ENCODE measurements at regions not wholly inside any gene's neighbourhood (a gene's known extent, or its start where the extent isn't known, plus 50 kb on each side); places are given as distances from the start of the nearest gene placed in this dataset.

DNA sequence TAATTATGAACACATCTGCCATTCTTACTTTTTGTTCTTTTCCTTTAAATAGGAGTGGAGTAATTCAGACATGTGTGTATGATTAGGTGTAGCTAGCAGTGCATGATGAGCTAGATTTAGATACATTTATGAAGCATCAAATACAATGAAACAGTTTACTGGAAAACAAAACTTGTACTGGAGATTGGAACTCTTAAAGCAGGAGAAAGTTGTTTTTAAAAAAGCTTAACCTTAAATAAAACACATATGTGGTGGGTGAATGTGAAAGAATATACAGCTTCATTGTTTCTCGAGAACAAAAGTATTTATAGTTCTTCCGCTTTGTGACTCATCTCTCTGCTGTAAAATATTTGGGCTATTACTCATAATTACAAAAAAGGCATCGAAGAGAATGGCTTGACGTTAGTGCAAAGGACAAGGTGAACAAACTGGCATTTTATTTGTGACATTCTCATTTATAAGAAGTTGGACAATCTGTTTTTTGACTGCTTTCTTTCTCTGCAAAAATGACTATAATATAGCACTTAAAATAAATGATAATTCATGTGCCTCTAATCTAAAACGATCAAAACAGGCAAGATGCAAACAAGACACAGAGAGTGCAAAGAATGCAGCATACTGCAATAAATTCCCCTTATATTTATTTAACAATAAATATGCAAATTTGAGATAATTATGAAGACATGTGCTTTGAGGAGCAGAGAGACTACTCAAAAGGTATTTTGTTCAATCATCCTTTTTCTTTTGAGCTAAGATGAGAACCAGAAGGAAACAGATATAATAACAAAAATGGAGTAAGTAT lies 478.8 kb downstream of the CETN3 start:
- Mint-ChIP-seq H3K4me3 (ENCODE audit: low read depth) (no peak overlapping the region), H3K9me3 (no peaks in the 10 kb centered on the region), H3K4me1 (ENCODE audit: low read depth) (no peaks in the 10 kb centered on the region), H3K27ac (no peak overlapping the region), H3K36me3 (ENCODE audit: low read depth) (no peaks in the 10 kb centered on the region), H3K27me3 (ENCODE audit: low read depth) (no peaks in the 10 kb centered on the region)
- intact Hi-C loops (cut with micrococcal nuclease): no loop called here
- DNase-seq (ENCODE audit: low spot score): no peak

DNA sequence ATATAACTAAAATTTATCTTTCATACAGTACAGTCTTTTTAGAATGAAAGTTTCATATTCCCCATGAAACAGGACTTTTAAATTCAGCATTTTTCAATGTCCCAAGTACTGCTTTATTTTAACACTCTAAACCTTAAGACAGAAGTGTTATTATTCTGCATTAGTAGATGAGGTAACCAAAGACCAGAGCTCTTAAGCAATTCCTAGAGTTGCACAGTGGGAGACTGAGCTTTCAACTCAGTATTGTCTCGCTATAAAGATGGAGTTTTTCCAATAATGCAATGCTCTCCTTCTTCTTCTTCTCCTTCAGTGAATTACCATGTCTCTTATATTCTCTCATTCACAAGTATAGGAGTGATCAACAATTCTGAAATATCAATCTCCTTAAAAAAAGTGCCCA lies 479.7 kb downstream of the CETN3 start:
- Mint-ChIP-seq H3K4me1 (ENCODE audit: low read depth) (no peaks in the 10 kb centered on the region), H3K4me3 (ENCODE audit: low read depth) (no peak overlapping the region), H3K27ac (no peak overlapping the region), H3K9me3 (no peaks in the 10 kb centered on the region), H3K36me3 (ENCODE audit: low read depth) (no peaks in the 10 kb centered on the region), H3K27me3 (ENCODE audit: low read depth) (no peaks in the 10 kb centered on the region)
- no peak for DNase-seq (ENCODE audit: low spot score)
- intact Hi-C loops (cut with micrococcal nuclease): no loop called here

- no peak overlapping the region for H3K4me3 Mint-ChIP-seq (ENCODE audit: low read depth)
- H3K27ac Mint-ChIP-seq: no peak overlapping the region
- no peak for DNase-seq (ENCODE audit: low spot score)
- H3K9me3 Mint-ChIP-seq: no peaks in the 10 kb centered on the region
- H3K36me3 Mint-ChIP-seq (ENCODE audit: low read depth): no peaks in the 10 kb centered on the region
- intact Hi-C loops (cut with micrococcal nuclease): no loop called here
- H3K4me1 Mint-ChIP-seq (ENCODE audit: low read depth): no peaks in the 10 kb centered on the region
- no peaks in the 10 kb centered on the region for H3K27me3 Mint-ChIP-seq (ENCODE audit: low read depth)
These were observed 480.4 kb downstream of the CETN3 start for GRCh38 chr5:89929173-89929572.

- H3K4me1 Mint-ChIP-seq (ENCODE audit: low read depth): no peaks in the 10 kb centered on the region
- no peaks in the 10 kb centered on the region for H3K27me3 Mint-ChIP-seq (ENCODE audit: low read depth)
- no peaks in the 10 kb centered on the region for H3K9me3 Mint-ChIP-seq
- intact Hi-C loops (cut with micrococcal nuclease): no loop called here
- no peak for DNase-seq (ENCODE audit: low spot score)
- H3K27ac Mint-ChIP-seq: no peak overlapping the region
- H3K4me3 Mint-ChIP-seq (ENCODE audit: low read depth): no peak overlapping the region
- H3K36me3 Mint-ChIP-seq (ENCODE audit: low read depth): no peaks in the 10 kb centered on the region
These were observed 487.4 kb downstream of the CETN3 start for GRCh38 chr5:89922161-89922560.

GRCh38 chr5:89917112-89917511 lies 492.4 kb downstream of the CETN3 start:
- no peak for DNase-seq (ENCODE audit: low spot score)
- no peaks in the 10 kb centered on the region for H3K36me3 Mint-ChIP-seq (ENCODE audit: low read depth)
- no peaks in the 10 kb centered on the region for H3K4me1 Mint-ChIP-seq (ENCODE audit: low read depth)
- peaks cover 3% of the 10 kb centered on the region for H3K9me3 Mint-ChIP-seq
- intact Hi-C loops (cut with micrococcal nuclease): no loop called here
- H3K4me3 Mint-ChIP-seq (ENCODE audit: low read depth): no peak overlapping the region
- no peak overlapping the region for H3K27ac Mint-ChIP-seq
- H3K27me3 Mint-ChIP-seq (ENCODE audit: low read depth): no peaks in the 10 kb centered on the region

DNA sequence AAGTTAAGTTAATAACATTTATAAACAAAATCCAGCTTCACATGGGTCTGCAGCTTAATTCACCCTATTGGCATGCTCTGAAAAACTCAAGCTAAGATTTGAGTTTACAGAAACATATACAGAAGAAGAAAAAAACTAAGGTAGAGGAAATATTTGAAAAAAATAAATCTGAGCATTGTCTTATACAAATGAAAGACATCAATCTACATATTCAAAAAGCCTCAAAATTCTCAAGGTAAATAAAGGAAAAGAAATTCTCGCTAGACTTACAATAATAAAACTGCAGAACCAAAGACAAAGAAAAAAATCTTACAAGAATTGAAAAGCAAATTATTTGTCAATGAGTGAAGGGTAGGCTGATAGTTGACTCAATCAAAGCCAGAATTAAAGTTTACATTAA lies 493.4 kb downstream of the CETN3 start:
- Mint-ChIP-seq H3K36me3 (ENCODE audit: low read depth) (no peaks in the 10 kb centered on the region), H3K27me3 (ENCODE audit: low read depth) (no peaks in the 10 kb centered on the region), H3K4me3 (ENCODE audit: low read depth) (no peak overlapping the region), H3K27ac (no peak overlapping the region), H3K9me3 (peaks cover 3% of the 10 kb centered on the region), H3K4me1 (ENCODE audit: low read depth) (no peaks in the 10 kb centered on the region)
- intact Hi-C loops (cut with micrococcal nuclease): no loop called here
- no peak for DNase-seq (ENCODE audit: low spot score)

GRCh38 chr5:89908876-89909275 lies 500.7 kb downstream of the CETN3 start:
- no peak overlapping the region for H3K4me3 Mint-ChIP-seq (ENCODE audit: low read depth)
- no peaks in the 10 kb centered on the region for H3K36me3 Mint-ChIP-seq (ENCODE audit: low read depth)
- DNase-seq (ENCODE audit: low spot score): no peak
- no peak overlapping the region for H3K27ac Mint-ChIP-seq
- intact Hi-C loops (cut with micrococcal nuclease): no loop called here
- no peaks in the 10 kb centered on the region for H3K9me3 Mint-ChIP-seq
- H3K27me3 Mint-ChIP-seq (ENCODE audit: low read depth): no peaks in the 10 kb centered on the region
- H3K4me1 Mint-ChIP-seq (ENCODE audit: low read depth): no peaks in the 10 kb centered on the region

DNA sequence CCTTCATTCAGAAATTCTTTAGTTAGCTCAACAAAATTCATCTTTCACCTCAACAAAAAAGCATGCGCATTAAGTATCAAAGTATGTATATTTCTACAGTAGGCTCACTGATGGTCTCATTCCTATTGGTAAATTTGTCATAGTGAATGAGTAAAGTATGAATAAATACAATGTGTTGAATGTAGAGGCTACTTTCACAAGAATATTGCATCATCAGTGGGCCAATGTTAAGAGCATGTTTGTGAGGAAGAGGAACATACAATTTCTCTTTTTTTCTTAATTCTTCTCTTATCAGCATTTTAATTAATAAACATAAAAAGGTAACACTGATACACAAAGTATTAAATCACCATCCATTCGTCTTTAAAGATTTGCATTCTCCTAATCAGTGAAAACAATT lies 505.1 kb downstream of the CETN3 start:
- H3K4me1 Mint-ChIP-seq (ENCODE audit: low read depth): no peaks in the 10 kb centered on the region
- H3K27ac Mint-ChIP-seq: no peak overlapping the region
- H3K36me3 Mint-ChIP-seq (ENCODE audit: low read depth): no peaks in the 10 kb centered on the region
- no peak overlapping the region for H3K4me3 Mint-ChIP-seq (ENCODE audit: low read depth)
- no peaks in the 10 kb centered on the region for H3K27me3 Mint-ChIP-seq (ENCODE audit: low read depth)
- intact Hi-C loops (cut with micrococcal nuclease): no loop called here
- H3K9me3 Mint-ChIP-seq: no peaks in the 10 kb centered on the region
- DNase-seq (ENCODE audit: low spot score): no peak

GRCh38 chr5:89901983-89902382 lies 507.6 kb downstream of the CETN3 start:
- H3K9me3 Mint-ChIP-seq: no peaks in the 10 kb centered on the region
- H3K4me1 Mint-ChIP-seq (ENCODE audit: low read depth): no peaks in the 10 kb centered on the region
- no peaks in the 10 kb centered on the region for H3K36me3 Mint-ChIP-seq (ENCODE audit: low read depth)
- no peak for DNase-seq (ENCODE audit: low spot score)
- no peaks in the 10 kb centered on the region for H3K27me3 Mint-ChIP-seq (ENCODE audit: low read depth)
- no peak overlapping the region for H3K27ac Mint-ChIP-seq
- H3K4me3 Mint-ChIP-seq (ENCODE audit: low read depth): no peak overlapping the region
- intact Hi-C loops (cut with micrococcal nuclease): no loop called here

GRCh38 chr5:89901346-89901745 lies 508.2 kb downstream of the CETN3 start:
- H3K27ac Mint-ChIP-seq: no peak overlapping the region
- no peaks in the 10 kb centered on the region for H3K27me3 Mint-ChIP-seq (ENCODE audit: low read depth)
- H3K9me3 Mint-ChIP-seq: no peaks in the 10 kb centered on the region
- H3K4me3 Mint-ChIP-seq (ENCODE audit: low read depth): no peak overlapping the region
- H3K4me1 Mint-ChIP-seq (ENCODE audit: low read depth): no peaks in the 10 kb centered on the region
- H3K36me3 Mint-ChIP-seq (ENCODE audit: low read depth): no peaks in the 10 kb centered on the region
- no peak for DNase-seq (ENCODE audit: low spot score)
- intact Hi-C loops (cut with micrococcal nuclease): no loop called here

- H3K27me3 Mint-ChIP-seq (ENCODE audit: low read depth): no peaks in the 10 kb centered on the region
- no peaks in the 10 kb centered on the region for H3K9me3 Mint-ChIP-seq
- H3K27ac Mint-ChIP-seq: no peak overlapping the region
- H3K4me3 Mint-ChIP-seq (ENCODE audit: low read depth): no peak overlapping the region
- intact Hi-C loops (cut with micrococcal nuclease): no loop called here
- DNase-seq (ENCODE audit: low spot score): no peak
- no peaks in the 10 kb centered on the region for H3K36me3 Mint-ChIP-seq (ENCODE audit: low read depth)
- H3K4me1 Mint-ChIP-seq (ENCODE audit: low read depth): no peaks in the 10 kb centered on the region
These were observed 509.2 kb downstream of the CETN3 start for GRCh38 chr5:89900346-89900745.

DNA sequence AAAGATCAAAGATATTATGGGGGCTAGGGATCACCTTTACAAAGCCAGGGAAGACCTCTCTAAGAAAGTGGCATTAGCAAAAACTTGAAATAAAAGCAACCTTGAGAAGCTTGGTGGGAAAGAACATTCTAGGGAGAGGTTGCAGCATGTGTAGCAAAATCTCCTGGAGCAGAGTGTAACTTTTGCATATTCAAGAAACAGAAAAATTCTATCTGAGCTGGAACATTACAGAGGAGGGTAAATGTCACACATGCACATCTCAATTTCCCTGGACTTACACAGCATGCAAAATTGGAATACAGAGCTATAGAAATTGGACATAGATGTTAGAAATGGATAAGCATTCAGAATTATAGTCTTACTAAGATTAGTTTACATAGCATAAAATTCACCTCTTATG lies 510.0 kb downstream of the CETN3 start:
- H3K9me3 Mint-ChIP-seq: peaks cover 4% of the 10 kb centered on the region
- H3K27ac Mint-ChIP-seq: no peak overlapping the region
- no peaks in the 10 kb centered on the region for H3K27me3 Mint-ChIP-seq (ENCODE audit: low read depth)
- no peaks in the 10 kb centered on the region for H3K4me1 Mint-ChIP-seq (ENCODE audit: low read depth)
- H3K4me3 Mint-ChIP-seq (ENCODE audit: low read depth): no peak overlapping the region
- H3K36me3 Mint-ChIP-seq (ENCODE audit: low read depth): no peaks in the 10 kb centered on the region
- intact Hi-C loops (cut with micrococcal nuclease): no loop called here
- no peak for DNase-seq (ENCODE audit: low spot score)

- H3K4me1 Mint-ChIP-seq (ENCODE audit: low read depth): no peaks in the 10 kb centered on the region
- no peaks in the 10 kb centered on the region for H3K36me3 Mint-ChIP-seq (ENCODE audit: low read depth)
- no peaks in the 10 kb centered on the region for H3K27me3 Mint-ChIP-seq (ENCODE audit: low read depth)
- H3K9me3 Mint-ChIP-seq: peaks cover 29% of the 10 kb centered on the region
- DNase-seq (ENCODE audit: low spot score): no peak
- H3K4me3 Mint-ChIP-seq (ENCODE audit: low read depth): no peak overlapping the region
- no peak overlapping the region for H3K27ac Mint-ChIP-seq
- intact Hi-C loops (cut with micrococcal nuclease): no loop called here
These were observed 516.0 kb downstream of the CETN3 start for GRCh38 chr5:89893546-89893945.

- intact Hi-C loops (cut with micrococcal nuclease): no loop called here
- H3K4me3 Mint-ChIP-seq (ENCODE audit: low read depth): no peak overlapping the region
- no peaks in the 10 kb centered on the region for H3K4me1 Mint-ChIP-seq (ENCODE audit: low read depth)
- no peaks in the 10 kb centered on the region for H3K36me3 Mint-ChIP-seq (ENCODE audit: low read depth)
- DNase-seq (ENCODE audit: low spot score): no peak
- no peak overlapping the region for H3K27ac Mint-ChIP-seq
- no peaks in the 10 kb centered on the region for H3K27me3 Mint-ChIP-seq (ENCODE audit: low read depth)
- H3K9me3 Mint-ChIP-seq: no peaks in the 10 kb centered on the region
These were observed 523.9 kb downstream of the CETN3 start for GRCh38 chr5:89885670-89886069.

All from activated T-helper 2 cell treated with anti-CD3 and anti-CD28 coated beads, Interferon-gamma antibody, Interleukin-2, Interleukin-4, amounts not matched to agents 10 μg/mL and 5 μg/mL and 100 μg/mL, durations not matched to agents 14 hours and 24 hours and 36 hours (primary cell).